22Rv1 (cell line): ENCODE measurements at regions not wholly inside any gene's neighbourhood (a gene's known extent, or its start where the extent isn't known, plus 50 kb on each side); places are given as distances from the start of the nearest gene placed in this dataset.

ENCODE experiments used
- H3K27ac ChIP-seq: fragments of 450-650 bp; 2 replicates; pipeline ENCODE4 v1.5.1; 2017
- CTCF ChIP-seq: fragments of 450-650 bp; IDR thresholded peaks from 2 replicates; pipeline ENCODE4 v1.5.1; 2017; ENCODE audit warnings: mild to moderate bottlenecking
- ZFX ChIP-seq: fragments of 450-650 bp; IDR thresholded peaks from 2 replicates; pipeline ENCODE4 v1.6.1; 2017; ENCODE audit warnings: antibody characterized with exemption, borderline replicate concordance

DNA sequence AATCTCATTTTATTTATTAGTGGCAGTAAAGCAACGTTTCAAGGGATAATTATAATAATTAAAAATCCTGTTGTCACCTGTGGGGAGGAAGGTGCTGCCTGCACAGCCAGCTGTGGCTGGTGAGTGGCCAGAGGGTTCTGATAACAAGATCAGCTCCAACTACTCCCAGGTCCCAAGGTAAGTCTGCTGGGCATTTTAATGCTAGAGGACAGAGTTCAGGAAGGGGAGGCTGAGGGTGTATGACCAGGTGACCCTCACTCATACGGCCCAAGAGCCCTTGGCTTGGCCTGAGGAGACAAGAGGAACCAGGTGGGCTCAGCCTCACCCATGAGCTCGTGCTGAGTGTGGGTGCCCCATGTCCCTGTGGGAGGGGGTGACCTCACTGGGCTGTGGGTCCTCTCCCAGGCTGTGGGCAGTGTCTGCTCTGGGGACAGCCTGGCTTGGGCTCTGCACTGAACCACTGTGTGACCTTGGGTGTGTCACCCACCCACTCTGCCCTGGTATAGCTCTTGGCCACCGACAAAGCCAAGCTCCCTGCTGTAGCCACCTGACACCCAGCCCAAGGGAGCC, 223.8 kb downstream of the PTPRU start:
- no peak overlapping the region for H3K27ac ChIP-seq

DNA sequence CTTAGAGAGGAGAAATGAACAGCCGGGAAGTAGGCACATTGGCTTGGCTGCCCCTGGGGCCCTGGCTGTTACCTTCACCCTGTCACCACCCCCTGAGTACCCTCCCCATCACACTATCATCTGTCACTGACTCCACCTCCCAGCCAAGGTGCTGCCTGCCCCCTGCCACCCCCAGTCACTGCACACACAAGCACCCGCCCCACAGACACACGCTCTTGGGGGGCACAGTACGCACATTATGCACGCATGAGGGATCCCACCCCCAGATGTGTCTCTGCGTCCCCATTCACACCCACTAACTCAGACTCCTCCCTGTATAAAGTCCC, 223.3 kb downstream of the PTPRU start:
- TF ChIP-seq ZFX (no peak), CTCF (no peak)
- no peak overlapping the region for H3K27ac ChIP-seq

More for the DNA sequence above, 223.8 kb downstream of the PTPRU start:
- TF ChIP-seq ZFX (no peak), CTCF (no peak)

GRCh38 chr1:29458737-29459619, 222.7 kb downstream of the PTPRU start:
- no peak overlapping the region for H3K27ac ChIP-seq
- TF ChIP-seq CTCF (no peak), ZFX (no peak)

- no peak overlapping the region for H3K27ac ChIP-seq
- no peak for TF ChIP-seq CTCF
Observed at GRCh38 chr1:29457496-29458368, 221.4 kb downstream of the PTPRU start.

DNA sequence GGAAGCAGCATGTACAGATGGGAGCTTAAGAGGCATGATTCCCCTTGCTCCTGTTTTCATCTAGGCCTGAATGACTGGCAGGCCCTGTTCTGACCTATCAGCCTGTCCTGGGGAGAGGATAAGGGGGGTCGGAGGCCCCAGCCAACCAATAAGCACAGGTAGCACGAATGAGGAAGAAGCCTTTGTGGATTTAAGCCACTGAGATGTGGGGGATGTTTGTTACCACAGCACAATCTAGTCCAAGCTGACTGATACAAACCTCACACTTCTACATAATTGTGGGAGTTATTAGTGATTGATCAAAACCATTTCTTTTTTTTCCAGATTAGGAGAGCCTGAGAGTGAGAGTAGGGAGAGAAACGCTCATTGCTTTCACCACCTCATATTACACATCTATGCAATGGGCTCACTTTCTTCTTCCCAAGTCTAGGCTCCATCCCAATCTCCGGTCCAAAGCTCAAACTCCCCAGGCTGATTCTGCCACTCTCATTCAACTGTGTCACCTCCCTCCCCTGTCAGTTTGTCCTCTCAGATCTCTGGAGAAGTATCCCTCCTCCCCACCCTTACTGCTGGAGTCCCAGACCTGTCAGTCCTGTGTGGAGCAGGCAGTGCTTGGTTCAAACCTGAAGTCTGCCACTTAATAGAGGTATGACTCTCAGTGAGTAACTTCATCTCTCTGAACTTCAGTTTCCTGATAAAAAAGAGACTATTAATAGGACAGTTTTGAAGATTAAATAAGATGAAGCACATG, 220.5 kb downstream of the PTPRU start:
- no peak overlapping the region for H3K27ac ChIP-seq
- no peak for TF ChIP-seq ZFX
- no peak for TF ChIP-seq CTCF

- no peak for TF ChIP-seq ZFX
- TF ChIP-seq CTCF, result no peak
Observed at GRCh38 chr1:29455781-29456180, 219.5 kb downstream of the PTPRU start.

More at GRCh38 chr1:29455781-29456180, 219.5 kb downstream of the PTPRU start:
- H3K27ac ChIP-seq, result no peak overlapping the region
